ENCODE measurements at regions not wholly inside any gene's neighbourhood (a gene's known extent, or its start where the extent isn't known, plus 50 kb on each side); places are given as distances from the start of the nearest gene placed in this dataset.

DNA sequence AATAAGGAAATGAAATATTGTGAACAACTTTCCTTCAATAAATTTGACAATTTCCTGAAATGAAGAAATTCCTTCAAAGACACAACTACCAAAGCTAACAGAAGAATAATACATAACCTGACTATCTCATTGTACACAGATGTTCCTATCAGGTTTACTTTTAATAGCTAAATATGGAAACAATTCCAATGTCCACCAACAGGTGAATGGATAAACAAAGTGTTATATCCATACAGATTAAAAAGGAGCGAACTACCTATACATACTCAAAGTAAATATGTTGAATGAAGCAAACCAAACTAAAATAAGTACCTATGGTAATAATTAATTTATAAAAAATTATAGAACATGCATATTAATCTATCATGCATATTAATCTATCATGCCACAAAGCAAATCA, 554.9 kb downstream of the PPP4R3C start:
- no peak overlapping the region for H3K27ac ChIP-seq (replicated peaks)
- H3K36me3 ChIP-seq = no peaks in the 10 kb centered on the region
- no peak for DNase-seq
- H3K27me3 ChIP-seq (ENCODE audit: low read depth) = no peaks in the 10 kb centered on the region
- intact Hi-C loops (cut with micrococcal nuclease) = no loop called here
- H3K4me3 ChIP-seq = no peak overlapping the region
- no peaks in the 10 kb centered on the region for H3K9me3 ChIP-seq (replicated peaks)
- TF ChIP-seq, protein P1, sequence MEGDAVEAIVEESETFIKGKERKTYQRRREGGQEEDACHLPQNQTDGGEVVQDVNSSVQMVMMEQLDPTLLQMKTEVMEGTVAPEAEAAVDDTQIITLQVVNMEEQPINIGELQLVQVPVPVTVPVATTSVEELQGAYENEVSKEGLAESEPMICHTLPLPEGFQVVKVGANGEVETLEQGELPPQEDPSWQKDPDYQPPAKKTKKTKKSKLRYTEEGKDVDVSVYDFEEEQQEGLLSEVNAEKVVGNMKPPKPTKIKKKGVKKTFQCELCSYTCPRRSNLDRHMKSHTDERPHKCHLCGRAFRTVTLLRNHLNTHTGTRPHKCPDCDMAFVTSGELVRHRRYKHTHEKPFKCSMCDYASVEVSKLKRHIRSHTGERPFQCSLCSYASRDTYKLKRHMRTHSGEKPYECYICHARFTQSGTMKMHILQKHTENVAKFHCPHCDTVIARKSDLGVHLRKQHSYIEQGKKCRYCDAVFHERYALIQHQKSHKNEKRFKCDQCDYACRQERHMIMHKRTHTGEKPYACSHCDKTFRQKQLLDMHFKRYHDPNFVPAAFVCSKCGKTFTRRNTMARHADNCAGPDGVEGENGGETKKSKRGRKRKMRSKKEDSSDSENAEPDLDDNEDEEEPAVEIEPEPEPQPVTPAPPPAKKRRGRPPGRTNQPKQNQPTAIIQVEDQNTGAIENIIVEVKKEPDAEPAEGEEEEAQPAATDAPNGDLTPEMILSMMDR (IDR thresholded peaks at IDR 0.05; ENCODE audit: borderline replicate concordance) = no peak
- no peaks in the 10 kb centered on the region for H3K4me1 ChIP-seq

- no peaks in the 10 kb centered on the region for H3K4me1 ChIP-seq
- intact Hi-C loops (cut with micrococcal nuclease) = no loop called here
- no peak overlapping the region for H3K4me3 ChIP-seq
- H3K36me3 ChIP-seq = no peaks in the 10 kb centered on the region
- H3K27ac ChIP-seq (replicated peaks) = no peak overlapping the region
- H3K9me3 ChIP-seq (replicated peaks) = no peaks in the 10 kb centered on the region
- H3K27me3 ChIP-seq (ENCODE audit: low read depth) = no peaks in the 10 kb centered on the region
- no peak for DNase-seq
- TF ChIP-seq, protein P1 (IDR thresholded peaks at IDR 0.05; ENCODE audit: borderline replicate concordance) = no peak
Measured at GRCh38 chrX:26889574-26889973, 573.6 kb downstream of the PPP4R3C start.

GRCh38 chrX:26873736-26874135, 589.4 kb downstream of the PPP4R3C start:
- no peak overlapping the region for H3K27ac ChIP-seq (replicated peaks)
- no peaks in the 10 kb centered on the region for H3K4me1 ChIP-seq
- no peaks in the 10 kb centered on the region for H3K9me3 ChIP-seq (replicated peaks)
- TF ChIP-seq, protein P1 (IDR thresholded peaks at IDR 0.05; ENCODE audit: borderline replicate concordance) = no peak
- no peak overlapping the region for H3K4me3 ChIP-seq
- H3K36me3 ChIP-seq = no peaks in the 10 kb centered on the region
- H3K27me3 ChIP-seq (ENCODE audit: low read depth) = no peaks in the 10 kb centered on the region
- intact Hi-C loops (cut with micrococcal nuclease) = no loop called here
- DNase-seq = no peak

DNA sequence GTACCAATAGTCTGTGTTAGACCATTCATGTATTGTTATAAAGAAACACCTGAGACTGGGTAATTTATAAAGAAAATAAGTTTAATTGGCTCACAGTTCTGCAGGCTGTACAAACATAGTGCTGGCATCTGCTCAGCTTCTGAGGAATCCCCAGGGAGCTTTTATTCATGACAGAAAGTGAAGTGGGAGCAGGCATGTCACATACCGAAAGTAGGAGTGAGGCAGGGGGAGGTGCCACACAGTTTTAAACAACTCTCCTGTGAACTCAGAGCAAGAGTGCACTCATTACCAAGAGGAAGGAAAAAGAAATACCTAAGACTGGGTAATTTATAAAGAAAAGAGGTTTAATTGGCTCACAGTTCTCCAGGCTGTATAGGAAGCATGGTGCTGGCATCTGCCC, 591.2 kb downstream of the PPP4R3C start:
- no peaks in the 10 kb centered on the region for H3K9me3 ChIP-seq (replicated peaks)
- intact Hi-C loops (cut with micrococcal nuclease) = no loop called here
- TF ChIP-seq, protein P1 (IDR thresholded peaks at IDR 0.05; ENCODE audit: borderline replicate concordance) = no peak

DNA sequence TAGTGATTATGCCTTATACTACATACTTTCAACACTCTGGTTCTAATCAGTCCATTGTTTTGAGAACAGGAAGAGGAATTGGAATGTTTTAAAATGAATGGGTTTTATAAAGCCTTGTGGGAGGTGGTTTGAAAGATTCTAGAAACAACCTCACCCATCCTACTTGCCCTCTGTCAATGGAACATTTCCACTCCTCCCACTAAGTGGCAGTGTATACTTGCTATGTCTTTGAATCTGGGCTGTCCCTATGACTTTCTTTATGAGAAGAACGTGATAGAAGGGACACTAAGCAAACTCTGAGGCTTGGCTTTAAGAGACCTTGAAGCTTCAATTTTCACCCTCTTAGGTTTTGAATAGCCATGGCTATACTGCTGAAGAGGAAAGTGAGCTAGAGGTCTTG, 611.2 kb downstream of the PPP4R3C start:
- intact Hi-C loops (cut with micrococcal nuclease) = no loop called here
- TF ChIP-seq, protein P1 (IDR thresholded peaks at IDR 0.05; ENCODE audit: borderline replicate concordance) = peak; percentile 30
- Histone ChIP-seq H3K4me1 (no peaks in the 10 kb centered on the region), H3K4me3 (no peak overlapping the region), H3K27me3 (ENCODE audit: low read depth) (no peaks in the 10 kb centered on the region), H3K36me3 (no peaks in the 10 kb centered on the region), H3K27ac (replicated peaks) (no peak overlapping the region), H3K9me3 (replicated peaks) (no peaks in the 10 kb centered on the region)
- DNase-seq = no peak

More for the DNA sequence above, 591.2 kb downstream of the PPP4R3C start:
- Histone ChIP-seq H3K36me3 (no peaks in the 10 kb centered on the region), H3K4me1 (no peaks in the 10 kb centered on the region), H3K27me3 (ENCODE audit: low read depth) (no peaks in the 10 kb centered on the region), H3K27ac (replicated peaks) (no peak overlapping the region), H3K4me3 (no peak overlapping the region)
- no peak for DNase-seq

DNA sequence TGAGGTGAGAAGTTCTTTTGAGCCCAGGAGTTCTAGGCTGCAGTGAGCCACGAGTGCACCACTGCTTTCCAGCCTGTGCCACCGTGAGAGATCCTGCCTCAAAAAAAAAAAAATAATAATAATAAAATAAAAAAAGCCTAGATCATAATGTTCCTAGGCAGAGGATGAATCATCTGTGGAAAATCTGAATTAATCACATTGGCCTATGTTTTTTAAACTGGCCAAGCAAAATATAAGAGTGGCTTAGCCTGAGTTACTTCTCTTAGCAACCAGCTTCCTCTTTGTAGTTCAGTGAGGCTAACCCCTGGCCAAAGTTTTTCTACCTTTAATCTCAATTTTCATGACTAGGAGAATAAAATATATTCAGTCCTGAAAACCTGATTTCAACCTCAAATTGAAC, 614.6 kb downstream of the PPP4R3C start:
- no peaks in the 10 kb centered on the region for H3K36me3 ChIP-seq
- no peak overlapping the region for H3K27ac ChIP-seq (replicated peaks)
- H3K4me3 ChIP-seq = no peak overlapping the region
- no peaks in the 10 kb centered on the region for H3K9me3 ChIP-seq (replicated peaks)
- no peaks in the 10 kb centered on the region for H3K27me3 ChIP-seq (ENCODE audit: low read depth)
- H3K4me1 ChIP-seq = no peaks in the 10 kb centered on the region
- TF ChIP-seq, protein P1 (IDR thresholded peaks at IDR 0.05; ENCODE audit: borderline replicate concordance) = no peak
- DNase-seq = no peak
- intact Hi-C loops (cut with micrococcal nuclease) = no loop called here

Measured in left ventricle myocardium inferior (tissue), 1 donor.